GM12865 (cell line): ENCODE measurements at regions not wholly inside any gene's neighbourhood (a gene's known extent, or its start where the extent isn't known, plus 50 kb on each side); places are given as distances from the start of the nearest gene placed in this dataset.

Source experiments
- DNase-seq: peaks from one replicate; pipeline ENCODE4 v3.0.0; 2010; ENCODE audit warnings: low read depth
- H3K4me3 ChIP-seq: 2 replicates; pipeline ENCODE4 v1.5.1; 2011; ENCODE audit warnings: mild to moderate bottlenecking, low read depth, low read length, control low read depth
- TF ChIP-seq, protein P1 (sequence below): IDR thresholded peaks from 2 replicates; pipeline ENCODE4 v1.5.1; 2011; ENCODE audit warnings: low read length, control low read depth, low read depth, inconsistent platforms; ENCODE audit not compliant: insufficient read depth; ENCODE audit errors: missing control alignments

GRCh38 chr5:158265346-158265745, 406.4 kb upstream of the CLINT1 start:
- TF ChIP-seq, protein P1, sequence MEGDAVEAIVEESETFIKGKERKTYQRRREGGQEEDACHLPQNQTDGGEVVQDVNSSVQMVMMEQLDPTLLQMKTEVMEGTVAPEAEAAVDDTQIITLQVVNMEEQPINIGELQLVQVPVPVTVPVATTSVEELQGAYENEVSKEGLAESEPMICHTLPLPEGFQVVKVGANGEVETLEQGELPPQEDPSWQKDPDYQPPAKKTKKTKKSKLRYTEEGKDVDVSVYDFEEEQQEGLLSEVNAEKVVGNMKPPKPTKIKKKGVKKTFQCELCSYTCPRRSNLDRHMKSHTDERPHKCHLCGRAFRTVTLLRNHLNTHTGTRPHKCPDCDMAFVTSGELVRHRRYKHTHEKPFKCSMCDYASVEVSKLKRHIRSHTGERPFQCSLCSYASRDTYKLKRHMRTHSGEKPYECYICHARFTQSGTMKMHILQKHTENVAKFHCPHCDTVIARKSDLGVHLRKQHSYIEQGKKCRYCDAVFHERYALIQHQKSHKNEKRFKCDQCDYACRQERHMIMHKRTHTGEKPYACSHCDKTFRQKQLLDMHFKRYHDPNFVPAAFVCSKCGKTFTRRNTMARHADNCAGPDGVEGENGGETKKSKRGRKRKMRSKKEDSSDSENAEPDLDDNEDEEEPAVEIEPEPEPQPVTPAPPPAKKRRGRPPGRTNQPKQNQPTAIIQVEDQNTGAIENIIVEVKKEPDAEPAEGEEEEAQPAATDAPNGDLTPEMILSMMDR, result no peak
- DNase-seq, result no peak
- H3K4me3 ChIP-seq, result no peak overlapping the region

GRCh38 chr5:158264264-158264663, 405.3 kb upstream of the CLINT1 start:
- H3K4me3 ChIP-seq, result no peak overlapping the region
- TF ChIP-seq, protein P1, result no peak
- DNase-seq, result no peak

DNA sequence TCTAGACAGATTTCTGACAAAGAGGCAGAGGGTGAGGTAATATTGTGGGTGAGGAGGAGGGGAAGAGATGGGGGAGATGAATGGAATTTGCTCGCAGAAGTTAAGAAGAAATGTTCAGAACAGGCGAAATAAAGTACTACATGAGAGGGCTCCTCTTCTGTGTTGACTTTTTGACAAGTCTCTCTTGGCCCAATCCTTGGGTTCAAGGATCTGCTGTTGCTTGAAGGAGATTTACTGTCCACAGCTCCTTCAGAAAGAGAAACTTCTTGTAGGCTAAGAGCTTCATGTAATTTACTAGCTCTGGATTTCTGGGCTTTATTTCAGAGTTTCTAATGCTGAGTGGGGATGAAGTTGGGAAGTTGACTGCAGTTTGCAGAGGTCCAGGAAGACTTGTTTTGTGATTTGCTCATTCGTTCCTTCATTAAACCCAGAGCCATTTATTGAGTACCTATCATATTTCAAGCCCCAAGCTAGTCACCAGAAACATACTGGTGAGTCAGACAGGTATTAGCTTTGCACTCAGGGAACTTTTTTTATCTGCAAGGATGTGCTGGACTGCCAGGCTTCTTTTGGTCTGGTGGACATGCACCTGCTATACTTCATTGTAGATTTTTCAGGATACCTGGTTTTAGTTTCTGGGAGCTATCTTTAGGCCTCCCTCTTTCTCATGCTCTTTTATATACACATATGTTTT, 402.9 kb upstream of the CLINT1 start:
- H3K4me3 ChIP-seq, result no peak overlapping the region
- TF ChIP-seq, protein P1, result no peak
- DNase-seq, result no peak

- H3K4me3 ChIP-seq, result no peak overlapping the region
- TF ChIP-seq, protein P1, result no peak
- DNase-seq, result no peak
Observed at GRCh38 chr5:158256096-158256495, 397.2 kb upstream of the CLINT1 start.

- no peak for DNase-seq
- TF ChIP-seq, protein P1, result no peak
- H3K4me3 ChIP-seq, result no peak overlapping the region
Observed at GRCh38 chr5:158255609-158256008, 396.7 kb upstream of the CLINT1 start.

- no peak for DNase-seq
- TF ChIP-seq, protein P1, result no peak
- no peak overlapping the region for H3K4me3 ChIP-seq
Observed at GRCh38 chr5:158246661-158247060, 387.7 kb upstream of the CLINT1 start.

DNA sequence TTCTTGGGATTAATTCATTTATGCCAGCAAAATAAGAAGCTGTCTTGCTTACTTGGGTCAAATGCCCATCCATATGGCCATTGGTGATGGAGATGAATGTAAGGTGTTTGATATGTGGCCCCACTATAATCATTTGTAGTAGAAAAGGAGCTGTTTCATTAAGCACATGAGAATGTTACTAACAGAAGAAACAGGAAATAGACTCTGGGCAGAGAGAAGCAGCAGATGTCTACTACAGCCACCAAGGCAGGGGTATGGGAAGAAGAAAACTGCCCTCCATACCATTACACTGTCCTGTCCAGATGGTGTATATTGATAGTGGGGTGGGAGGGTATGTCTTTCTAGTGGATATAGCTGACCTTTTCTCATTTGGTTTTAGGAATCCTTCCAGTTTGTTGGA, 386.6 kb upstream of the CLINT1 start:
- H3K4me3 ChIP-seq, result no peak overlapping the region
- no peak for DNase-seq
- TF ChIP-seq, protein P1, result no peak
